Erythroblast (primary cell): ENCODE measurements at regions not wholly inside any gene's neighbourhood (a gene's known extent, or its start where the extent isn't known, plus 50 kb on each side); places are given as distances from the start of the nearest gene placed in this dataset.

Source experiments
- GATA1 ChIP-seq: IDR thresholded peaks from 2 replicates; pipeline ENCODE4 v1.6.1; 2011; ENCODE audit warnings: low read depth, mild to moderate bottlenecking, control low read depth, low read length, moderate library complexity
- POLR2A ChIP-seq: IDR thresholded peaks from 2 replicates; pipeline ENCODE4 v1.6.1; 2011; ENCODE audit warnings: mild to moderate bottlenecking, low read length

DNA sequence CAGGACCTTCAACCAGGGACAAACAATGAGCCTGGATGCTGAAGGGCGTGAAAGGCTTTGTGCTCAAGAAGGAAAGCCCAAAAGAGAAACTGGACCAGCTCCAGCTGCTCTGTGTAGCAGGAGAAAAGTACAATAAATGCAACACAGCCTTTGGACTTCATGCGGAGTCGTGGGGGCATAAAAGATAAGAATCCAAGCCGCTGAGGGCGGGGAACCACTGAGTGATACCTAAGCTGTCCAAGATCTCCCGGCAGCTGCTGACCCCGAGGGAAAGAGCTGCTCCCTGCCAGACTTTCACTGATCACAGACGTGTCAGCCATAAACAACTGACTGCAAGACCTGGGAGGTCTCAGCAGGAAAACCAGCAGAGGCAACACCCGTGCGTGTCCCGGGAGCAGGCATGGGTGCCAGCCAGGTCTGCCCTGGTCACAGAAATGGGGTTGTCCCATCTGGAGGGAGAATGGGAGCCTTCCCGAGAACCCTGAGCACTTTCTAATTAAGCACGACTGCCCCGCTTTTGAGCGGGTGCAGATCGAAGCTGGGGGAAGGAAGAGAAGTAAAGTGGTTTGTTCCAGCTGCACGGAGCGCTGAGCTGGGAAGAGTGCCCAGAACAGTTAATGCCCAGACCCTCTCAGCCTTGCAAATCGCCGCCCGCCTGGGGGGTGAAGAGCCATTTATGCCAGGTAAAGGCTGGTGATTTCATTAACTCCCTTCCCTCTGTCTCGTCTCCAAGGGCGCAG is 68.3 kb upstream of the TARDBP start:
- no peak for TF ChIP-seq POLR2A
- no peak for TF ChIP-seq GATA1
